ENCODE measurements at regions not wholly inside any gene's neighbourhood (a gene's known extent, or its start where the extent isn't known, plus 50 kb on each side); places are given as distances from the start of the nearest gene placed in this dataset.

GRCh38 chr6:69578361-69578890 is 218.4 kb downstream of the LMBRD1 start:
- intact Hi-C loops (cut with micrococcal nuclease) (no loop called here), dilution Hi-C loops (cut with MboI; ENCODE audit: extremely low pct_ligation_motif_present, low sequenced_read_pairs) (no loop called here)
- no peaks in the 10 kb centered on the region for H3K79me2 ChIP-seq (ENCODE audit: control insufficient read depth, insufficient read depth, low read length)
- no peak for FAIRE-seq
- H3K9ac ChIP-seq (replicated peaks; ENCODE audit: extremely low read depth, insufficient read depth, low read length), result no peak overlapping the region
- POLR2A ChIA-PET, result no interaction called here
- DNase-seq (ENCODE audit: low read depth, low spot score), result no peak
- H4K20me1 ChIP-seq (replicated peaks; ENCODE audit: control insufficient read depth, extremely low read depth, insufficient read depth, low read length), result no peaks in the 10 kb centered on the region
- H3K4me2 ChIP-seq (ENCODE audit: insufficient read depth, low read length), result no peak overlapping the region
- H3K9me3 ChIP-seq (replicated peaks; ENCODE audit: control insufficient read depth, insufficient read depth, low read length), result no peaks in the 10 kb centered on the region
- CTCF ChIA-PET, result no interaction called here
- BruUV-seq (replicated peaks), result no TSS peak
- no peaks in the 10 kb centered on the region for H3K9me1 ChIP-seq (replicated peaks; ENCODE audit: control insufficient read depth, extremely low read depth, insufficient read depth, low read length)
- no peaks in the 10 kb centered on the region for H3K4me1 ChIP-seq (ENCODE audit: control insufficient read depth, extremely low read depth, insufficient read depth, low read length)
- no peak overlapping the region for H3K27ac ChIP-seq (ENCODE audit: insufficient read depth, low read depth, low read length)
- H3K27me3 ChIP-seq (ENCODE audit: control insufficient read depth in 2 of 2, insufficient read depth in 2 of 2, low read length in 2 of 2), result no peaks in the 10 kb centered on the region
- H3K4me3 ChIP-seq (replicated peaks in 1 of 3; ENCODE audit: insufficient read depth in 1 of 3, low read depth in 1 of 3, low read length in 3 of 3), result no peak overlapping the region
- H3K36me3 ChIP-seq (ENCODE audit: control insufficient read depth in 2 of 2, extremely low read depth in 1 of 2, insufficient read depth in 2 of 2, low read length in 2 of 2), result no peaks in the 10 kb centered on the region
- H2AFZ ChIP-seq (ENCODE audit: low read depth, low read length), result no peak overlapping the region
- TF ChIP-seq GATA2 (IDR thresholded peaks at IDR 0.05; ENCODE audit: insufficient read depth, insufficient read length, low read depth, low read length) (no peak), CTCF (IDR thresholded peaks at IDR 0.05; ENCODE audit: extremely low read depth in 1 of 2, insufficient read depth in 1 of 2, low read depth in 1 of 2, low read length in 2 of 2) (no peak), MAX (IDR thresholded peaks at IDR 0.05; ENCODE audit: insufficient read depth, insufficient read length) (no peak), POLR2A (IDR thresholded peaks at IDR 0.05; ENCODE audit: low read depth, low read length) (no peak), MYC (IDR thresholded peaks at IDR 0.05; ENCODE audit: low read depth, low read length) (no peak), POLR2AphosphoS5 (IDR thresholded peaks at IDR 0.05; ENCODE audit: insufficient read depth, low read depth, low read length) (no peak), FOS (IDR thresholded peaks at IDR 0.05; ENCODE audit: borderline replicate concordance, insufficient read depth, low read length) (no peak), EZH2 (IDR thresholded peaks at IDR 0.05; ENCODE audit: borderline replicate concordance, low read depth, low read length, severe bottlenecking) (no peak), JUN (IDR thresholded peaks at IDR 0.05; ENCODE audit: borderline replicate concordance, insufficient read depth, insufficient read length, low read depth) (no peak)
